MM.1S (cell line): ENCODE measurements at regions not wholly inside any gene's neighbourhood (a gene's known extent, or its start where the extent isn't known, plus 50 kb on each side); places are given as distances from the start of the nearest gene placed in this dataset.

Experiments
- DNase-seq: peaks from one replicate; pipeline ENCODE4 v3.0.0-alpha.2; 2015
- H2AFZ ChIP-seq: fragments of 300-600 bp; sonication (generic); 2 replicates; pipeline ENCODE4 v1.6.0; 2016; ENCODE audit warnings: antibody characterized with exemption, low read length
- H3F3A ChIP-seq: fragments of 300-600 bp; sonication (generic); 2 replicates; pipeline ENCODE4 v1.6.1; 2016; ENCODE audit warnings: mild to moderate bottlenecking, antibody characterized with exemption, low read length, moderate library complexity, mixed read lengths; ENCODE audit not compliant: insufficient read depth
- H3K27ac ChIP-seq: fragments of 300-600 bp; sonication (generic); 2 replicates; pipeline ENCODE4 v1.5.1; 2016; ENCODE audit warnings: mild to moderate bottlenecking, low read length
- H3K27me3 ChIP-seq: fragments of 300-600 bp; sonication (generic); replicated peaks from 2 replicates; pipeline ENCODE4 v1.6.0; 2016; ENCODE audit warnings: low read length; ENCODE audit not compliant: insufficient read depth
- H3K36me3 ChIP-seq: fragments of 300-600 bp; sonication (generic); replicated peaks from 2 replicates; pipeline ENCODE4 v1.6.1; 2016; ENCODE audit warnings: mild to moderate bottlenecking, low read length, mixed read lengths; ENCODE audit not compliant: insufficient read depth
- H3K4me1 ChIP-seq: fragments of 300-600 bp; sonication (generic); 2 replicates; pipeline ENCODE4 v1.6.1; 2016; ENCODE audit warnings: low read length, mixed read lengths
- H3K4me2 ChIP-seq: fragments of 300-600 bp; sonication (generic); 2 replicates; pipeline ENCODE4 v1.6.0; 2016; ENCODE audit warnings: low read depth, low read length
- H3K4me3 ChIP-seq: fragments of 300-600 bp; sonication (generic); 2 replicates; pipeline ENCODE4 v1.5.1; 2016; ENCODE audit warnings: low read length, mixed read lengths
- H3K79me2 ChIP-seq: fragments of 300-600 bp; sonication (generic); 2 replicates; pipeline ENCODE4 v1.6.1; 2016; ENCODE audit warnings: mixed run types, low read length, mixed read lengths
- H3K9ac ChIP-seq: fragments of 300-600 bp; sonication (generic); 2 replicates; pipeline ENCODE4 v1.6.1; 2016; ENCODE audit warnings: low read length, mixed read lengths
- H3K9me2 ChIP-seq: fragments of 300-600 bp; sonication (generic); replicated peaks from 2 replicates; pipeline ENCODE4 v1.6.1; 2016; ENCODE audit warnings: mild to moderate bottlenecking, low read length, mixed read lengths; ENCODE audit not compliant: insufficient read depth
- H3K9me3 ChIP-seq: fragments of 300-600 bp; sonication (generic); replicated peaks from 2 replicates; pipeline ENCODE4 v1.6.1; 2016; ENCODE audit warnings: mild to moderate bottlenecking, low read length, mixed read lengths; ENCODE audit not compliant: insufficient read depth
- H4K20me1 ChIP-seq: fragments of 300-600 bp; sonication (generic); 2 replicates; pipeline ENCODE4 v1.6.1; 2016; ENCODE audit warnings: mild to moderate bottlenecking, low read length, moderate library complexity, mixed read lengths; ENCODE audit not compliant: insufficient read depth
- EZH2 ChIP-seq: fragments of 300-600 bp; sonication (generic); optimal IDR thresholded peaks from 2 replicates; pipeline ENCODE3; 2017; ENCODE audit warnings: low read depth, mild to moderate bottlenecking, antibody characterized with exemption, low read length, mixed read lengths
- EZH2phosphoT487 ChIP-seq: fragments of 300-600 bp; sonication (generic); IDR thresholded peaks from 2 replicates; pipeline ENCODE4 v1.6.1; 2018; ENCODE audit warnings: antibody characterized with exemption, low read length
- TF ChIP-seq, protein P1 (sequence below): fragments of 300-600 bp; sonication (generic); IDR thresholded peaks from 2 replicates; pipeline ENCODE4 v1.5.1; 2016; ENCODE audit warnings: antibody characterized with exemption, low read length, mixed read lengths

DNA sequence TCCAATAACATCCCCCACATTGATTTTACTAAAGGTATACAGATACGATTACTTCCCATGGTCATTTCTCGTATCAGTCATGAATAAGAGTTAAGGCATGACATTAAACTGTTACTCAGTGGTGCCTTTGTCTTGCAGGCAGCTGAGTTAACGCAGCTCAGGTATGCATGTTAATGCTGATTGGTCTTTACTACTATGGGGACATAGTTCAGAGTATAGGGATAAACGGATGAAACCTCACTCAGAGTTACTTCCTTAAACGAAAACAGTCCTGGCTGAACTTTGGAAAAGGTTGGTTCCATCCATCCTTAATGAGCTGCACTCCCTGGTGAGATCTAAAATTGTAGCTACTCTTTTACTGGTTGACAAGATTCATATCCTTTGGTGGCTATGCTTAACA, 87.0 kb downstream of the ACTL7B start:
- H3K4me3 ChIP-seq: no peak overlapping the region
- no peak overlapping the region for H3K9ac ChIP-seq
- H3K4me1 ChIP-seq: no peaks in the 10 kb centered on the region
- no peaks in the 10 kb centered on the region for H3K27me3 ChIP-seq
- H3K4me2 ChIP-seq: no peak overlapping the region
- H3K36me3 ChIP-seq: no peaks in the 10 kb centered on the region
- H3K9me3 ChIP-seq: no peaks in the 10 kb centered on the region
- no peaks in the 10 kb centered on the region for H3F3A ChIP-seq
- no peak overlapping the region for H2AFZ ChIP-seq
- no peak for DNase-seq
- no peaks in the 10 kb centered on the region for H3K79me2 ChIP-seq
- H3K9me2 ChIP-seq: no peaks in the 10 kb centered on the region
- no peaks in the 10 kb centered on the region for H4K20me1 ChIP-seq
- no peak overlapping the region for H3K27ac ChIP-seq
- TF ChIP-seq, protein P1, sequence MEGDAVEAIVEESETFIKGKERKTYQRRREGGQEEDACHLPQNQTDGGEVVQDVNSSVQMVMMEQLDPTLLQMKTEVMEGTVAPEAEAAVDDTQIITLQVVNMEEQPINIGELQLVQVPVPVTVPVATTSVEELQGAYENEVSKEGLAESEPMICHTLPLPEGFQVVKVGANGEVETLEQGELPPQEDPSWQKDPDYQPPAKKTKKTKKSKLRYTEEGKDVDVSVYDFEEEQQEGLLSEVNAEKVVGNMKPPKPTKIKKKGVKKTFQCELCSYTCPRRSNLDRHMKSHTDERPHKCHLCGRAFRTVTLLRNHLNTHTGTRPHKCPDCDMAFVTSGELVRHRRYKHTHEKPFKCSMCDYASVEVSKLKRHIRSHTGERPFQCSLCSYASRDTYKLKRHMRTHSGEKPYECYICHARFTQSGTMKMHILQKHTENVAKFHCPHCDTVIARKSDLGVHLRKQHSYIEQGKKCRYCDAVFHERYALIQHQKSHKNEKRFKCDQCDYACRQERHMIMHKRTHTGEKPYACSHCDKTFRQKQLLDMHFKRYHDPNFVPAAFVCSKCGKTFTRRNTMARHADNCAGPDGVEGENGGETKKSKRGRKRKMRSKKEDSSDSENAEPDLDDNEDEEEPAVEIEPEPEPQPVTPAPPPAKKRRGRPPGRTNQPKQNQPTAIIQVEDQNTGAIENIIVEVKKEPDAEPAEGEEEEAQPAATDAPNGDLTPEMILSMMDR: no peak
- TF ChIP-seq EZH2: no peak
- no peak for TF ChIP-seq EZH2phosphoT487

DNA sequence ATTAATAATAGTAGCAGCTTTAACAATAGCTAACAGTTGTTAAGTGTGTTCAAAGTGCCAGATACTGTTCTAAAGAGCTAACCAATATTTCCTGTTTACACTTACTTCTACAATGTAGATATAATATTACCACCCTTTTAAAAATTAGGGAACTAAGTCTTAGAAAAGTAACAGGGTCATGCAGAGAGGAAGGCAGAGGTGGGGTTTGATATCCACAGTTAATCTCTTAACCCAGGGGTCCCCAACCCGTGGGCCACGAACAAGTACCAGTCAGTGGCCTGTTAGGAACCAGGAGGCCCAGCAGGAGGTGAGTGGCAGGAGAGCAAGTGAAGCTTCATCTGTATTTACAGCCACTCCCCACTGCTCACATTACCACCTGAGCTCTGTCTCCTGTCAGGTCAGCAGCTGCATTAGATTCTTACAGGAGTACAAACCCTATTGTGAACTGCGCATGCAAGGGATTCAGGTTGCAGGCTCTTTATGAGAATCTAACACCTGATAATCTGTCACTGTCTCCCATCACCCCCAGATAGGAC, 89.1 kb downstream of the ACTL7B start:
- Histone ChIP-seq H3K9ac (no peak overlapping the region), H4K20me1 (no peaks in the 10 kb centered on the region), H2AFZ (no peak overlapping the region), H3K9me2 (no peaks in the 10 kb centered on the region), H3K27ac (no peak overlapping the region), H3K27me3 (no peaks in the 10 kb centered on the region), H3K36me3 (no peaks in the 10 kb centered on the region), H3K4me2 (no peak overlapping the region), H3K4me3 (no peak overlapping the region), H3K4me1 (no peaks in the 10 kb centered on the region), H3K79me2 (no peaks in the 10 kb centered on the region), H3F3A (no peaks in the 10 kb centered on the region), H3K9me3 (no peaks in the 10 kb centered on the region)
- no peak for DNase-seq
- TF ChIP-seq, protein P1: no peak
- TF ChIP-seq EZH2phosphoT487 (no peak), EZH2 (no peak)

DNA sequence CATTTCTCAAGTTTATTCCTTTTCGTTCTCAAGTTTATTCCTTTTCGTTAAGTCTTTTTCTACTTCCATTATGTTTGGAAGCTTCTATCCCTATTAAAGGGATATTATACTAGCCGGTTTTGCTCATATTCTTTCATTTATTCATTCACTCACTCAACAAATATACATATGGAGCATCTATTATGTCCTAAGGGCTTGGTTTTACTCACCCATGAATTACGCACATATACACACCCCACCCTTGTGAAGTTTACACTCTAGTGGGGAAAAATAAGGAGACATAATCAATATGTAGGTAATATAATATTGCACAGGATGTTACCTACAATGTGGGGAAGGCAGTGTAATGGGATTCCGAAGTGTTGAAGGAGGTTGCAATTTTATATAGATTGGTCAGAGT, 90.5 kb downstream of the ACTL7B start:
- H2AFZ ChIP-seq: no peak overlapping the region
- H3K9me2 ChIP-seq: no peaks in the 10 kb centered on the region
- no peak overlapping the region for H3K27ac ChIP-seq
- H3K4me3 ChIP-seq: no peak overlapping the region
- no peak overlapping the region for H3K9ac ChIP-seq
- H3K27me3 ChIP-seq: no peaks in the 10 kb centered on the region
- H3K36me3 ChIP-seq: no peaks in the 10 kb centered on the region
- TF ChIP-seq EZH2phosphoT487 (no peak), EZH2 (no peak)
- TF ChIP-seq, protein P1: no peak
- no peaks in the 10 kb centered on the region for H4K20me1 ChIP-seq
- H3K9me3 ChIP-seq: no peaks in the 10 kb centered on the region
- H3K4me2 ChIP-seq: no peak overlapping the region
- no peaks in the 10 kb centered on the region for H3F3A ChIP-seq
- no peak for DNase-seq
- H3K79me2 ChIP-seq: no peaks in the 10 kb centered on the region
- H3K4me1 ChIP-seq: no peaks in the 10 kb centered on the region
